ENCODE measurements at regions not wholly inside any gene's neighbourhood (a gene's known extent, or its start where the extent isn't known, plus 50 kb on each side); places are given as distances from the start of the nearest gene placed in this dataset.
A peak's percentile ranks its signal among the peaks of the same experiment; 100 is the strongest.
"Not testable (repeated sequence)": the region's sequence is repeated elsewhere in the genome, so short reads cannot be mapped to it uniquely, and the experiment has no call there.

GRCh38 chr1:184181044-184181443 is 129.5 kb downstream of the TSEN15 start:
- ATAC-seq (no peak), DNase-seq (ENCODE audit: low spot score) (no peak)

DNA sequence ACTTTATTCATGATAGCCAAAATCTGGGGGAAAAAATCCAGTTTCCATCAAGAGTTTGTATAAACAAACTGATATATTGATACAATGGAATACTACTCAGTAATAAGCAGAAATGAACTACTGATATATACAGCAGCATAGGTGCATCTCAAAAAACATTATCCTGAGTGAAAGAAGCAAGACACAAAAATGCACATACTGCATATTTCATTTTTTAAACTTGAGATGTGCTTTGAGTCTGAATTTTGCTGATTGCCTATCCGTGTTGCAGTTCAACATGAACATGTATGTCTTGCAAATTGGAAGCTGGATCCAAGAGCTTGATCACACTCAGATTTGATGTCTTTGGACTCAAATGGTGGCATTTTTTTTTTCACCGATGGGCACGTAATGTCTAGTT is 132.4 kb downstream of the TSEN15 start:
- DNase-seq (ENCODE audit: low spot score) (no peak), ATAC-seq (no peak)

DNA sequence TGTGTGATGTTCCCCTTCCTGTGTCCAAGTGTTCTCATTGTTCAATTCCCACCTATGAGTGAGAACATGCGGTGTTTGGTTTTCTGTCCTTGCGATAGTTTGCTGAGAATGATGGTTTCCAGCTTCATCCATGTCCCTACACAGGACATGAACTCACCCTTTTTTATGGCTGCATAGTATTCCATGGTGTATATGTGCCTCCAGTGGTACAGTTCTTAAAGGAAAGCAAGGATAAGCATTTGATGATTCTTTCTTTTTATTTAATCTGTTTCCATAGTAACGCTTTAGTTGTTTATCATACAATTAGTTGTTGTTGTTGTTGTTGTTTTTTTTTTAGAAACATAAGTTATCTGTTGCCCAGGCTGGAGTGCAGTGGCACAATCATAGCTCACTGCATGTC is 133.1 kb downstream of the TSEN15 start:
- not testable (repeated sequence) for ATAC-seq; DNase-seq (ENCODE audit: low spot score)

GRCh38 chr1:184185347-184185746 is 133.8 kb downstream of the TSEN15 start:
- DNase-seq (ENCODE audit: low spot score): no peak
- ATAC-seq: no peak

- DNase-seq (ENCODE audit: low spot score): no peak
- no peak for ATAC-seq
Observed at GRCh38 chr1:184186167-184186566, 134.6 kb downstream of the TSEN15 start.

DNA sequence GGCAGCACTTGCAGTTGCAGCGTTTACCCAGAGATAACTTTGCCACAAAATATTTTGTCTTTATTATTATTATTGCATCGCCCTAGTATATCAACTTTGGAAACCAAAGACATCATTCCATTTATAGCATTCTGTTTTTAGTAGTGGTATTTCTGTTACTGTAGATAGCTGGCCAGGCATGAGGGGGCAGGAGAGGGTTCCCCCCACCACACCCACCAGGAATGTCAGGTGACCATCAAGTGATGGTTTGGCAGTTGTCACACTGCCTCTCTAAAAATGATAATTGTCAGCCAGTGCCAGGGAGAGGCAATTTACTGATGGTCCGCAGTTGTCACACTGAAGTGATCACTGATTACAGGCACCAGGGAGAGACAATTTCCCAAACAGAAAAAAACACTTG is 135.6 kb downstream of the TSEN15 start:
- no peak for ATAC-seq

GRCh38 chr1:184188037-184188436 is 136.5 kb downstream of the TSEN15 start:
- DNase-seq (ENCODE audit: low spot score) (no peak), ATAC-seq (no peak)

More for the DNA sequence above, 135.6 kb downstream of the TSEN15 start:
- DNase-seq (ENCODE audit: low spot score): no peak

- no peak for DNase-seq (ENCODE audit: low spot score)
- no peak for ATAC-seq
Observed at GRCh38 chr1:184189361-184189760, 137.8 kb downstream of the TSEN15 start.

GRCh38 chr1:184190616-184191015 is 139.1 kb downstream of the TSEN15 start:
- DNase-seq (ENCODE audit: low spot score) (no peak), ATAC-seq (no peak)

GRCh38 chr1:184191181-184191621 is 139.7 kb downstream of the TSEN15 start:
- no peak for ATAC-seq
- no peak for DNase-seq (ENCODE audit: low spot score)

DNA sequence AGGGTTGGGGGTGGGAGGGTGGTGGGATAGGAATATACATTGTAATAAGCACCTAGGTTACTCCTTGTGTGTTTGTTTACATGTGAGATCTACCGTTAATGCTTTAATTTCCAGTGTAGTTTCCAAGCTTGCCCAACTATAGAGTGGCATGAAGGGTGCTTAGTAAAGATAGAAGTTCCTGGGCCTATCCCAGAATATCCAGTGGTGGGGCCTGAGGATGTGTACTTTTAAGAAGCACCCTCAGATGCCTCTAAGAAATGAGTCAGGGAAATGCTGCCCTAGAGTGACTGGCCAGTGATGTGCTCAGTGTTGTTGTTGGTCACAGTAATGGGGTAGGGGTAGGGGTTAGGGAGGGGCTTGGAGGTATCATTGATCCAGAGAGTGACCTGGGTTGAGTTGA is 141.3 kb downstream of the TSEN15 start:
- DNase-seq (ENCODE audit: low spot score) (no peak), ATAC-seq (no peak)

DNA sequence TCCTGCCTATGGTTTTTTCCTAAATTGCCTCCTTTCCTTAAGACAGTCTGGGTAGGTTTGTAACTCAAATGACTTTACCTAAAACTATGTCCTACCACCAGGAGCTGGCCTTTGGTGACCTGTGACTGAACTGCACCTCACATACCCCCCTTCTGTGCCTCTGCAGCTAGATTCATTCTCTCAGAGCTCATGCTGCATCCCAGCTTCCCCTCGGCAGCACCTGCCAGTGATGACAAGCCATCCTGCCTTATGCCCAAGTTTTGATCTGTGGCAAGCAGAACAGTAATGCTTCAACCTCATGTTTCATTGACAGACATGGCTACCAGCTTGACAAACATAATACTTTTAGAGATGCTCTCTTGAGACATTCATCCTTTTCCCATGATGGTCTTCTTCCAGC is 141.9 kb downstream of the TSEN15 start:
- no peak for ATAC-seq

GRCh38 chr1:184194236-184194635 is 142.7 kb downstream of the TSEN15 start:
- ATAC-seq (no peak), DNase-seq (ENCODE audit: low spot score) (no peak)

More for the DNA sequence above, 141.9 kb downstream of the TSEN15 start:
- DNase-seq (ENCODE audit: low spot score): no peak

DNA sequence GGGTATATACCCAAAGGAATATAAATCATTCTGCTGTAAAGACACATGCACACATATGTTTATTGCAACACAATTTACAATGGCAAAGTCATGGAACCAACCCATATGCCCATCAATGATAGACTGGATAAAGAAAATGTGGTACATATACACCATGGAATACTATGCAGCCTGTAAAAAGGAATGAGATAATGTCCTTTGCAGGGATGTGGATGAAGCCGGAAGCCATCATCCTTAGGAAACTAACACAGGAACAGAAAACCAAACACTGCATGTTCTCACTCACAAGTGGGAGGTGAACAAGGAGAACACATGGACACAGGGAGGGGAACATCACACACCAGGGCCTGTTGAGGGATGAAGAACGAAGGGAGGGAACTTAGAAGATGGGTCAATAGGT is 144.2 kb downstream of the TSEN15 start:
- ATAC-seq; DNase-seq (ENCODE audit: low spot score): not testable (repeated sequence)

- DNase-seq (ENCODE audit: low spot score) (no peak), ATAC-seq (no peak)
Observed at GRCh38 chr1:184197831-184198230, 146.3 kb downstream of the TSEN15 start.

DNA sequence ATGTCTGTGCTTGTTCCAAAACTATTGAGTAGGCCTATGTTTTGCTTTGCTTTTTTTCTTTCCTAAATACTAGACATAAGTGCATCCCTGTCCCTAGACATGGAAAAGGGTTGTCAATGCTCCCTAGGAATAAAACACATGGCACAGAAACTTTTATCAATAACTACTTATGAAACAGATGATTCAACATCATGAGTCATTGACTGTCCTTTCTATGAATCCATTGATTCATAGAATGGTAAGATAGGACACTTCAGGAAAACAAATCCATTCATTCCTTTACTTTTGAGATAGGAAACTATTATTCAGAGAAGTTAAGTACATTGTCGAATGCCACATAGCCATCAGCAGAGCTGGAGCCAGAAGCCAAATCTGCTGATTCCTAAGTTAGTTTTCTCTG is 147.5 kb downstream of the TSEN15 start:
- DNase-seq (ENCODE audit: low spot score) (no peak), ATAC-seq (no peak)

DNA sequence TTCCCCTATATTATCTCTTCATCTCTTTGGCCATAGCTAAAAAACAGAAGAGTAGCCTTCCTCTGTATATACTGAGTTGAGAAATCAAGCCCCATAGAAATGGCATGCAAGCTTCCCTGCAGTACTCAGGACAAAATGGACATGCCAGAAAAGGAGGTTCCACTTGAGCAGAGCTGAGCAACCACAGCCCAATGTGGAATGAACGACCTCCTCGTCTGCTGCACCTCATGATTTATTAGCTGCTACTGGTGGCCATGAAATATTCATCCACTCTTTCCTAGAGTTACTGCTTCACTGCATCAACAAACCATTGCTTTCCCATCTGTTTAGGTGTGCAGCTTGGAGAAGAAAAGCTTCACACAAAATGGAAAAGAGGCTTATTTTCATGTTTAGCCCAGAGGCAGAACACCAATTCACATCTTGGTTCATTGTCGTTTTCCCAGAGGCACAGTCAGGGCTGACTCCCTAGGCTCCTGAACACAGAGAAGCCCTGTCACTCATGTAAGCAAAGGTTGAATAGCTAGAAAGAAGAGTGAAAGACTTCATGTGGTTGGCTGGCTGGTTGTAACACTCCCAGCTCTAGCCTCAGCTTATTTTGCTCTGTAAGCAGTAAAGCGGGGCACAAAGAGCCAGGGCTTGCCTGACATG is 148.0 kb downstream of the TSEN15 start:
- ATAC-seq (no peak), DNase-seq (ENCODE audit: low spot score) (no peak)

- ATAC-seq (no peak), DNase-seq (ENCODE audit: low spot score) (no peak)
Observed at GRCh38 chr1:184208622-184209021, 157.1 kb downstream of the TSEN15 start.

DNA sequence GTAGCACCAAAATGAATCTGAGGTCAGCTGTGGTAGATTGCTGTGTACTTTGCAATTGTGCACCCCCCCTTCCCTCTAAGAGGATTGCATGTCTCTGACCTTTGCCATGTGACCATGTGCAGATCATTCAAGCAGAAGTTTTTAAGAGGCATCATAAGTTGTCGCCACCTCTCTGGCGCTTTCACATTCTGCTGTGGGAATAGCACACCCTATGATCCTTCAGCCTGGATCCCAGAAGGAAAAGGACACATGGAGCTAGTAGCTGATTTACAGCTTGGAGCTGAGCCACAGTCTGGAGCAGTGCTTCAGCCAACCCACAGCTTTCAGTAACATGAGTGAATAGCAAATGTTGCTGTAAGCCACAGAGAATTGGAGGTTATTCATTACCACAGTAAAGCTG is 158.5 kb downstream of the TSEN15 start:
- DNase-seq (ENCODE audit: low spot score): no peak
- peak; percentile 81 for ATAC-seq

- ATAC-seq (no peak), DNase-seq (ENCODE audit: low spot score) (no peak)
Observed at GRCh38 chr1:184210862-184211261, 159.3 kb downstream of the TSEN15 start.

DNA sequence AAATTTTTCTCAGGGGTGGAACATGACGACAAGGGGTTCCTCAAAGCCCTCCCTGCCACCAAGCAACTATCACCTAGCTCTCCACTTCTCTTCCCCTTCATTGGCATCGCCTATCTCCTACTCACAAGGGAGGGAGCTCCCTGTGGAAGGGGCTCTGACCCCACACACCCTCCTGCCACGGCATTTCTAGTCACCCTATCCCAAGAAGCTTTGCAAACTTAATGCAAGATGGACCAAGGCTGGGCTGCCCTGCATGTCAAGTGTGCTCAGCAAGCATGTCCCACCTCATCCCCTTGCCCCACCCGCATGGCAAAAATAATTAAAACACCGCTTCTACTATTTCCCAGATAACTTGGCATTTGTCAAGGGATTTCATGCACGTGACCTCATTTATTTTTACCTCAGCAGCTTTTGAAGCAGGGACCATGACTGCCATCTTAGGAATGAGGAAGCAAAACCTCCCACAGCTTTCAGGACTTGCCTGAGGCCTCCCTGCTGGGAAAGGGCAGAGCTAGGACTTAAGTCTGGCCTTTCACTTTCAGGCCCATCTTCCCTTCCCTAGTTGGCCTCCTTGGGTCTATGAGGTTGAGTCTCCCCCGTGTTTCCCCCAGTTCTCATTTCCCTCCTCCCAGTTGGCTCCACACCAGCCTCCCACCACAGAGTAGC is 161.3 kb downstream of the TSEN15 start:
- ATAC-seq: no peak
- DNase-seq (ENCODE audit: low spot score): no peak

GRCh38 chr1:184214128-184214527 is 162.6 kb downstream of the TSEN15 start:
- DNase-seq (ENCODE audit: low spot score) (no peak), ATAC-seq (no peak)
